CD14-positive monocyte (primary cell): ENCODE measurements at regions not wholly inside any gene's neighbourhood (a gene's known extent, or its start where the extent isn't known, plus 50 kb on each side); places are given as distances from the start of the nearest gene placed in this dataset.

Experiments used
- DNase-seq, 3 donors: peaks; one replicate each; pipeline ENCODE4 v3.0.0-alpha.2; 2011 to 2022
- H2AFZ ChIP-seq: 2 replicates; pipeline ENCODE4 v1.6.0; 2012; ENCODE audit warnings: mild to moderate bottlenecking, low read depth, low read length, inconsistent platforms; ENCODE audit not compliant: insufficient read depth, poor library complexity, severe bottlenecking
- H3K27ac ChIP-seq, 2 donors: 1 replicate in 1 of 2; 2 replicates in 1 of 2; pipeline ENCODE4 v1.5.1; 2012 to 2013; ENCODE audit warnings: low read length in 2 of 2, control low read depth in 1 of 2, inconsistent platforms in 1 of 2, low read depth in 1 of 2, mild to moderate bottlenecking in 1 of 2
- H3K27me3 ChIP-seq, 2 donors: one replicate each; pipeline versions ENCODE4 v1.6.0 to v1.6.1; 2011 to 2013; ENCODE audit warnings: low read length in 2 of 2; ENCODE audit not compliant: control insufficient read depth in 2 of 2, insufficient read depth in 2 of 2
- H3K36me3 ChIP-seq, 2 donors: replicated peaks in 1 of 2; 1 replicate in 1 of 2; 2 replicates in 1 of 2; pipeline versions ENCODE4 v1.5.1 to v1.6.1; 2012 to 2013; ENCODE audit warnings: low read length in 2 of 2, control low read depth in 1 of 2, inconsistent platforms in 1 of 2, mild to moderate bottlenecking in 1 of 2; ENCODE audit not compliant: insufficient read depth in 2 of 2, control insufficient read depth in 1 of 2
- H3K4me1 ChIP-seq, 2 donors: 1 replicate in 1 of 2; 2 replicates in 1 of 2; pipeline versions ENCODE4 v1.5.1 to v1.6.1; 2012 to 2013; ENCODE audit warnings: low read length in 2 of 2, control low read depth in 1 of 2, inconsistent platforms in 1 of 2, mild to moderate bottlenecking in 1 of 2, moderate library complexity in 1 of 2; ENCODE audit not compliant: insufficient read depth in 2 of 2, control insufficient read depth in 1 of 2
- H3K4me2 ChIP-seq: replicated peaks from 2 replicates; pipeline ENCODE3; 2012; ENCODE audit warnings: low read length, moderate library complexity, mild to moderate bottlenecking; ENCODE audit not compliant: poor library complexity, severe bottlenecking; ENCODE audit errors: extremely low read depth
- H3K4me3 ChIP-seq, 3 experiments: fragments of 200-600 bp in 1 of 3; sonication (generic) in 1 of 3; replicated peaks in 1 of 3; 1 replicate in 2 of 3; 2 replicates in 1 of 3; pipeline ENCODE4 v1.5.1; 2011 to 2013; ENCODE audit warnings: low read length in 3 of 3, mild to moderate bottlenecking in 3 of 3, control low read depth in 2 of 3, low read depth in 2 of 3, inconsistent platforms in 1 of 3, moderate library complexity in 1 of 3
- H3K79me2 ChIP-seq: 2 replicates; pipeline ENCODE4 v1.6.0; 2012; ENCODE audit warnings: mild to moderate bottlenecking, control low read depth, inconsistent platforms, low read length, moderate library complexity; ENCODE audit not compliant: insufficient read depth
- H3K9ac ChIP-seq: 2 replicates; pipeline ENCODE4 v1.6.0; 2017; ENCODE audit warnings: low read length, mild to moderate bottlenecking; ENCODE audit not compliant: insufficient read depth, poor library complexity, severe bottlenecking
- H3K9me3 ChIP-seq, 2 donors: replicated peaks in 1 of 2; 1 replicate in 1 of 2; 2 replicates in 1 of 2; pipeline versions ENCODE4 v1.5.1 to v1.6.1; 2012 to 2013; ENCODE audit warnings: low read length in 2 of 2, control low read depth in 1 of 2; ENCODE audit not compliant: control insufficient read depth in 1 of 2, insufficient read depth in 1 of 2
- H4K20me1 ChIP-seq: 2 replicates; pipeline ENCODE4 v1.6.0; 2012; ENCODE audit warnings: mild to moderate bottlenecking, low read length, control low read depth, moderate library complexity; ENCODE audit not compliant: insufficient read depth
- H3K27ac Mint-ChIP-seq, 7 donors: one replicate each; pipeline ENCODE4 v1.8.0; 2020; ENCODE audit warnings: mild to moderate bottlenecking in 7 of 7, mixed read lengths in 7 of 7, moderate library complexity in 6 of 7, inconsistent platforms in 2 of 7
- H3K27me3 Mint-ChIP-seq, 3 donors: one replicate each; pipeline ENCODE4 v1.8.0; 2021 to 2022; ENCODE audit warnings: low read depth in 3 of 3, mild to moderate bottlenecking in 3 of 3, mixed read lengths in 3 of 3, moderate library complexity in 3 of 3, inconsistent platforms in 1 of 3
- H3K36me3 Mint-ChIP-seq, 2 donors: one replicate each; pipeline ENCODE4 v1.8.0; 2020; ENCODE audit warnings: mixed read lengths in 2 of 2, inconsistent platforms in 1 of 2, mild to moderate bottlenecking in 1 of 2
- H3K4me1 Mint-ChIP-seq: one replicate; pipeline ENCODE4 v1.8.0; 2020; ENCODE audit warnings: mild to moderate bottlenecking, mixed read lengths
- H3K4me3 Mint-ChIP-seq, 2 donors: one replicate each; pipeline ENCODE4 v1.8.0; 2020; ENCODE audit warnings: mild to moderate bottlenecking in 2 of 2, mixed read lengths in 2 of 2, moderate library complexity in 1 of 2
- H3K9me3 Mint-ChIP-seq, 7 donors: one replicate each; pipeline ENCODE4 v1.8.0; 2020 to 2022; ENCODE audit warnings: mixed read lengths in 7 of 7, mild to moderate bottlenecking in 6 of 7, moderate library complexity in 6 of 7, inconsistent platforms in 2 of 7
- WGBS: methylation state at CpG from one replicate; pipeline ENCODE4 v1.1.5; 2013; ENCODE audit warnings: missing lambda C conversion rate; ENCODE audit not compliant: insufficient coverage; 5-methylcytosine and 5-hydroxymethylcytosine counted together
- intact Hi-C, 2 donors: fragments of 100-400 bp; cut with micrococcal nuclease; formaldehyde crosslinking; loops; one replicate each; pipeline versions ENCODE4 v1.15.0 to v1.15.1; 2023
- TF ChIP-seq, protein P1 (sequence below): fragments of 200-600 bp; IDR thresholded peaks from one replicate; pipeline ENCODE4 v1.8.0; 2022; ENCODE audit warnings: antibody characterized with exemption, mild to moderate bottlenecking

- H3K9me3 ChIP-seq, result peaks cover 13 to 19% of the 10 kb centered on the region in 2 donors
- no peaks in the 10 kb centered on the region for H3K4me1 ChIP-seq
- Mint-ChIP-seq H3K4me1 (no peaks in the 10 kb centered on the region), H3K4me3 (no peak overlapping the region), H3K9me3 (peaks cover 13 to 28% (median 19%) of the 10 kb centered on the region in 7 donors), H3K27ac (no peak overlapping the region), H3K27me3 (peaks cover 2 to 5% (median 5%) of the 10 kb centered on the region in 3 donors), H3K36me3 (no peaks in the 10 kb centered on the region)
- no peak for DNase-seq
- H3K4me3 ChIP-seq, result no peak overlapping the region
- no peaks in the 10 kb centered on the region for H3K36me3 ChIP-seq
- no peak overlapping the region for H3K27ac ChIP-seq
- 92% methylated on average over 11 of the region's 11 CpGs for WGBS
- intact Hi-C loops, result no loop called here
- TF ChIP-seq, protein P1, sequence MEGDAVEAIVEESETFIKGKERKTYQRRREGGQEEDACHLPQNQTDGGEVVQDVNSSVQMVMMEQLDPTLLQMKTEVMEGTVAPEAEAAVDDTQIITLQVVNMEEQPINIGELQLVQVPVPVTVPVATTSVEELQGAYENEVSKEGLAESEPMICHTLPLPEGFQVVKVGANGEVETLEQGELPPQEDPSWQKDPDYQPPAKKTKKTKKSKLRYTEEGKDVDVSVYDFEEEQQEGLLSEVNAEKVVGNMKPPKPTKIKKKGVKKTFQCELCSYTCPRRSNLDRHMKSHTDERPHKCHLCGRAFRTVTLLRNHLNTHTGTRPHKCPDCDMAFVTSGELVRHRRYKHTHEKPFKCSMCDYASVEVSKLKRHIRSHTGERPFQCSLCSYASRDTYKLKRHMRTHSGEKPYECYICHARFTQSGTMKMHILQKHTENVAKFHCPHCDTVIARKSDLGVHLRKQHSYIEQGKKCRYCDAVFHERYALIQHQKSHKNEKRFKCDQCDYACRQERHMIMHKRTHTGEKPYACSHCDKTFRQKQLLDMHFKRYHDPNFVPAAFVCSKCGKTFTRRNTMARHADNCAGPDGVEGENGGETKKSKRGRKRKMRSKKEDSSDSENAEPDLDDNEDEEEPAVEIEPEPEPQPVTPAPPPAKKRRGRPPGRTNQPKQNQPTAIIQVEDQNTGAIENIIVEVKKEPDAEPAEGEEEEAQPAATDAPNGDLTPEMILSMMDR, result no peak
- no peaks in the 10 kb centered on the region for H3K79me2 ChIP-seq
- no peaks in the 10 kb centered on the region for H3K27me3 ChIP-seq
- H2AFZ ChIP-seq, result no peak overlapping the region
- no peak overlapping the region for H3K4me2 ChIP-seq
- H3K9ac ChIP-seq, result no peak overlapping the region
- no peaks in the 10 kb centered on the region for H4K20me1 ChIP-seq
These were observed 64.7 kb upstream of the RAB6C start for GRCh38 chr2:129914538-129915302.

DNA sequence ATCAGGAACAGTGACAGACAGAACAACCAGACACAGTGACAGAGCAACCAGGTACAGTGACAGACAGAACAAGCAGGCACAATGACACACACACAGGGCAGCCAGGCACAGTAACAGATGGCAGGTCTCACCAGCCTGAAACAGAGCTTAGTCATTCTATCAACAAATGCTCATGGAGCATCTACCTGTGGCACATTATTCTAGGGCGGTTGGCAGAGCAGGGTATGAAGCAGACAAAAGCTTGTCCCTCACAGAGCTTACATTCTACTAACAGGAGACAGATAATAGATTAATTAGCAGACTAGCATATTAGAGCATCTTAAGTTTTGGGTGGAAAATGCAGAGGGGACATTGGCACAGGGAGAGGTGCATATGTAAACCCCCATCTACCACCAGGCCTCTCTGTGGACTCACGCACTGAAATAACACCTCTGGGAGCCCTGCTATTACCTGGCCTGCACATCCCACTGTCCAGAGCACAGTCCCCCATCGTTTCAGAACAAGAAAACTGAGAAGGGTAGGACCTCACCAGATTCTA, 64.1 kb upstream of the RAB6C start:
- H3K4me1 Mint-ChIP-seq, result no peaks in the 10 kb centered on the region
- peaks cover 13 to 21% of the 10 kb centered on the region in 2 donors for H3K9me3 ChIP-seq
- H3K27me3 ChIP-seq, result no peaks in the 10 kb centered on the region
- H3K79me2 ChIP-seq, result no peaks in the 10 kb centered on the region
- peaks cover 2 to 9% (median 6%) of the 10 kb centered on the region in 3 donors for H3K27me3 Mint-ChIP-seq
- TF ChIP-seq, protein P1, result no peak
- H3K4me2 ChIP-seq, result no peak overlapping the region
- H3K9me3 Mint-ChIP-seq, result peaks cover 13 to 33% (median 21%) of the 10 kb centered on the region in 7 donors
- H3K4me1 ChIP-seq, result no peaks in the 10 kb centered on the region
- H3K36me3 ChIP-seq, result no peaks in the 10 kb centered on the region
- intact Hi-C loops, result no loop called here
- no peak overlapping the region for H3K4me3 ChIP-seq
- H3K36me3 Mint-ChIP-seq, result no peaks in the 10 kb centered on the region
- H3K27ac Mint-ChIP-seq, result no peak overlapping the region
- H2AFZ ChIP-seq, result no peak overlapping the region
- H4K20me1 ChIP-seq, result no peaks in the 10 kb centered on the region
- DNase-seq, result no peak
- WGBS, result 100% methylated on average over 2 of the region's 3 CpGs
- H3K9ac ChIP-seq, result no peak overlapping the region
- no peak overlapping the region for H3K27ac ChIP-seq
- H3K4me3 Mint-ChIP-seq, result no peak overlapping the region
